KMS-11 (cell line): ENCODE measurements at regions not wholly inside any gene's neighbourhood (a gene's known extent, or its start where the extent isn't known, plus 50 kb on each side); places are given as distances from the start of the nearest gene placed in this dataset.

Experiments
- H2AFZ ChIP-seq: fragments of 200-600 bp; sonication (generic); 2 replicates; pipeline ENCODE4 v1.6.1; 2016; ENCODE audit warnings: antibody characterized with exemption, mixed run types, low read depth
- H3K27ac ChIP-seq: fragments of 200-600 bp; sonication (generic); 2 replicates; pipeline ENCODE4 v1.6.1; 2016; ENCODE audit warnings: mild to moderate bottlenecking, mixed run types
- H3K27me3 ChIP-seq: fragments of 200-600 bp; sonication (generic); 2 replicates; pipeline ENCODE4 v1.6.1; 2017; ENCODE audit warnings: mild to moderate bottlenecking, low read depth, mixed run types, moderate library complexity; ENCODE audit not compliant: insufficient read depth
- H3K36me3 ChIP-seq: fragments of 200-600 bp; sonication (generic); 2 replicates; pipeline ENCODE4 v1.6.1; 2017; ENCODE audit warnings: mild to moderate bottlenecking, mixed run types; ENCODE audit not compliant: insufficient read depth
- H3K4me1 ChIP-seq: fragments of 200-600 bp; sonication (generic); 2 replicates; pipeline ENCODE4 v1.6.1; 2016; ENCODE audit warnings: mild to moderate bottlenecking, low read depth, mixed run types; ENCODE audit not compliant: poor library complexity, severe bottlenecking
- H3K4me2 ChIP-seq: fragments of 200-600 bp; sonication (generic); 2 replicates; pipeline ENCODE4 v1.7.0; 2016; ENCODE audit warnings: mild to moderate bottlenecking, mixed run types
- H3K4me3 ChIP-seq: fragments of 200-600 bp; sonication (generic); IDR thresholded peaks from 2 replicates; pipeline ENCODE4 v1.6.1; 2017; ENCODE audit warnings: low read depth, low read length, mixed read lengths; ENCODE audit not compliant: insufficient read depth
- H3K79me2 ChIP-seq: fragments of 200-600 bp; sonication (generic); 2 replicates; pipeline ENCODE4 v1.6.1; 2016; ENCODE audit warnings: low read depth, mixed run types; ENCODE audit not compliant: insufficient read depth
- H3K9ac ChIP-seq: fragments of 200-600 bp; sonication (generic); 2 replicates; pipeline ENCODE4 v1.6.1; 2016; ENCODE audit warnings: mild to moderate bottlenecking, mixed run types
- H4K20me1 ChIP-seq: fragments of 200-600 bp; sonication (generic); 2 replicates; pipeline ENCODE4 v1.6.1; 2016; ENCODE audit warnings: mild to moderate bottlenecking, mixed run types; ENCODE audit not compliant: insufficient read depth
- TF ChIP-seq, protein P1 (sequence below): fragments of 200-600 bp; sonication (generic); conservative IDR thresholded peaks from 2 replicates; pipeline ENCODE4 v1.6.1; 2017; ENCODE audit warnings: low read depth, mild to moderate bottlenecking, antibody characterized with exemption, low read length, moderate library complexity, mixed read lengths

- Histone ChIP-seq H3K4me1 (no peaks in the 10 kb centered on the region), H3K4me2 (no peak overlapping the region), H2AFZ (no peak overlapping the region), H3K36me3 (no peaks in the 10 kb centered on the region), H3K4me3 (no peak overlapping the region), H3K27me3 (no peaks in the 10 kb centered on the region), H4K20me1 (no peaks in the 10 kb centered on the region), H3K9ac (no peak overlapping the region), H3K27ac (no peak overlapping the region), H3K79me2 (no peaks in the 10 kb centered on the region)
- TF ChIP-seq, protein P1, sequence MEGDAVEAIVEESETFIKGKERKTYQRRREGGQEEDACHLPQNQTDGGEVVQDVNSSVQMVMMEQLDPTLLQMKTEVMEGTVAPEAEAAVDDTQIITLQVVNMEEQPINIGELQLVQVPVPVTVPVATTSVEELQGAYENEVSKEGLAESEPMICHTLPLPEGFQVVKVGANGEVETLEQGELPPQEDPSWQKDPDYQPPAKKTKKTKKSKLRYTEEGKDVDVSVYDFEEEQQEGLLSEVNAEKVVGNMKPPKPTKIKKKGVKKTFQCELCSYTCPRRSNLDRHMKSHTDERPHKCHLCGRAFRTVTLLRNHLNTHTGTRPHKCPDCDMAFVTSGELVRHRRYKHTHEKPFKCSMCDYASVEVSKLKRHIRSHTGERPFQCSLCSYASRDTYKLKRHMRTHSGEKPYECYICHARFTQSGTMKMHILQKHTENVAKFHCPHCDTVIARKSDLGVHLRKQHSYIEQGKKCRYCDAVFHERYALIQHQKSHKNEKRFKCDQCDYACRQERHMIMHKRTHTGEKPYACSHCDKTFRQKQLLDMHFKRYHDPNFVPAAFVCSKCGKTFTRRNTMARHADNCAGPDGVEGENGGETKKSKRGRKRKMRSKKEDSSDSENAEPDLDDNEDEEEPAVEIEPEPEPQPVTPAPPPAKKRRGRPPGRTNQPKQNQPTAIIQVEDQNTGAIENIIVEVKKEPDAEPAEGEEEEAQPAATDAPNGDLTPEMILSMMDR: no peak
Observed at GRCh38 chr6:14545496-14545895, 427.9 kb downstream of the CD83 start.

- no peak overlapping the region for H3K4me2 ChIP-seq
- H3K27ac ChIP-seq: no peak overlapping the region
- H3K27me3 ChIP-seq: no peaks in the 10 kb centered on the region
- TF ChIP-seq, protein P1: no peak
- no peak overlapping the region for H2AFZ ChIP-seq
- H3K36me3 ChIP-seq: no peaks in the 10 kb centered on the region
- H3K4me1 ChIP-seq: no peaks in the 10 kb centered on the region
- no peaks in the 10 kb centered on the region for H3K79me2 ChIP-seq
- H3K4me3 ChIP-seq: no peak overlapping the region
- no peaks in the 10 kb centered on the region for H4K20me1 ChIP-seq
- H3K9ac ChIP-seq: no peak overlapping the region
Observed at GRCh38 chr6:14546036-14546435, 428.5 kb downstream of the CD83 start.

DNA sequence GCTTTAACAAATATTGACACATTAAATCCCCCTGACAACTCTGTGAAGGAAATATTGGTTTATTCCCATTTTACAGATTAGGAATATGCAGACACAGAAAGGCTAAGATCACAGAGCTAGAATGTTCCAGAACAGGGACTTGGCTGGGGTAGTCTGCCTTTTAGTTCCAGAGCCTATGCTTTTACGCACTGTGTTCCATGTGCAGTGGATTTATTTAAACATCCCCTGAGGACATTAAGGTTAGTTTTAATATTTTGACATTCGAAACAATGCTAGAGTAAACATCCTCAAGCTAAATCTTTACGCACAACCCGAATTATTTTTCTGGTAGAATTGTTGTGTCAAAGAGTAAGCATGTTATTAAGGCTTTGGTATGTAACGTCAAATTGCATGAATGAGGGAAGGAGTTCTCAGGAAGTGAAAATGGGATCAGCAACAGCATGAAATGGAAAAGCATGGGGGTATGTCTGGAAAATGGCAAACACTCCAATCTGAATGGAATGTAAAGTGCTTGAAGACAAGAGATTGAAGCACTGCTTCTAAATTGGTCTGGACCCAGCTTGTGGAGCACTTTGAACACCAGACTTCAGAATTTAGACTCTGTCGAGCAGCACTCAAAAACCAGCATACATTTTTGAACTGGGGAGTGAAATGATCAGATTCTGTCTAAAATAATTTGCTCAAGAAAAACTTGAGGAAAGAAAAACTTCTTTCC is 429.9 kb downstream of the CD83 start:
- no peak overlapping the region for H3K9ac ChIP-seq
- no peak overlapping the region for H3K4me3 ChIP-seq
- H4K20me1 ChIP-seq: no peaks in the 10 kb centered on the region
- no peak overlapping the region for H3K4me2 ChIP-seq
- H3K4me1 ChIP-seq: no peaks in the 10 kb centered on the region
- H3K36me3 ChIP-seq: no peaks in the 10 kb centered on the region
- H3K27ac ChIP-seq: no peak overlapping the region
- TF ChIP-seq, protein P1: no peak
- H3K27me3 ChIP-seq: no peaks in the 10 kb centered on the region
- H3K79me2 ChIP-seq: no peaks in the 10 kb centered on the region
- H2AFZ ChIP-seq: no peak overlapping the region

DNA sequence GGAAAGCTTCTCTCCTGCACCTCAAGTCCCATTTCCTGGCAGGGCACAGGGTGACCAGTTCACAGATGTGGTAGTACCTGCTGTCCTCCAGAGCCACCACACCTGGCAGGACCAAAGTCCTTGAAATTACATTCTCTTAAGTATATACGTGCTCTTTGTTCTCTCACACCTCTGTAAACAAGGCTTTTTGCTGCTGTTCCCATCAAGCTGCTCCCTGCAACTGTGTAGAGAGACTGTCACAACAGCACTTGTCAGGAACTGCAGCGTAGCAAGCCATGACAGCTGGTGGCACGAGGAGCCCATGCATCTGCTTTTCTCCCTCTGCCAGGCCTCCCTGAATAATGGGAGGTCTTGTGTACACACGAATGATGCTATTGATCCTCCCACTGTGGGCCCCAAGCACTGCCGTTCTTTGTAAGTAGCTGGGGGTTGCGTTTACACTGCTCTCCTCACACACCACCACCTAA is 431.8 kb downstream of the CD83 start:
- Histone ChIP-seq H3K9ac (no peak overlapping the region), H4K20me1 (no peaks in the 10 kb centered on the region), H3K36me3 (no peaks in the 10 kb centered on the region), H3K27me3 (no peaks in the 10 kb centered on the region), H3K27ac (no peak overlapping the region), H3K4me1 (no peaks in the 10 kb centered on the region), H3K4me2 (no peak overlapping the region), H3K79me2 (no peaks in the 10 kb centered on the region), H2AFZ (no peak overlapping the region), H3K4me3 (no peak overlapping the region)
- TF ChIP-seq, protein P1: no peak
